GM12864 (cell line): ENCODE measurements at regions not wholly inside any gene's neighbourhood (a gene's known extent, or its start where the extent isn't known, plus 50 kb on each side); places are given as distances from the start of the nearest gene placed in this dataset.

Source experiments
- DNase-seq: peaks from one replicate; pipeline ENCODE4 v3.0.0-alpha.2; 2011; ENCODE audit warnings: low read depth
- H3K4me3 ChIP-seq: 2 replicates; pipeline ENCODE4 v1.5.1; 2011; ENCODE audit warnings: mild to moderate bottlenecking, low read depth, low read length, control low read depth
- CTCF ChIP-seq: IDR thresholded peaks from 2 replicates; pipeline ENCODE4 v1.5.1; 2011; ENCODE audit warnings: low read depth, mild to moderate bottlenecking, moderate library complexity, low read length, control low read depth, inconsistent platforms; ENCODE audit errors: missing control alignments

- no peak for DNase-seq
- no peak for TF ChIP-seq CTCF
- no peak overlapping the region for H3K4me3 ChIP-seq
These were observed 246.3 kb upstream of the CLEC14A start for GRCh38 chr14:38502239-38502638.

- TF ChIP-seq CTCF: no peak
These were observed 244.2 kb upstream of the CLEC14A start for GRCh38 chr14:38500125-38500524.

GRCh38 chr14:38496092-38496491 is 240.2 kb upstream of the CLEC14A start:
- no peak overlapping the region for H3K4me3 ChIP-seq
- no peak for TF ChIP-seq CTCF
- DNase-seq: no peak

More at GRCh38 chr14:38500125-38500524, 244.2 kb upstream of the CLEC14A start:
- H3K4me3 ChIP-seq: no peak overlapping the region
- DNase-seq: no peak

GRCh38 chr14:38490273-38490672 is 234.4 kb upstream of the CLEC14A start:
- TF ChIP-seq CTCF: no peak
- no peak overlapping the region for H3K4me3 ChIP-seq
- DNase-seq: no peak

- no peak overlapping the region for H3K4me3 ChIP-seq
- TF ChIP-seq CTCF: no peak
- no peak for DNase-seq
These were observed 229.1 kb upstream of the CLEC14A start for GRCh38 chr14:38485026-38485425.

GRCh38 chr14:38481952-38482678 is 226.2 kb upstream of the CLEC14A start:
- DNase-seq: no peak
- H3K4me3 ChIP-seq: no peak overlapping the region
- no peak for TF ChIP-seq CTCF

- H3K4me3 ChIP-seq: no peak overlapping the region
- no peak for TF ChIP-seq CTCF
- no peak for DNase-seq
These were observed 213.3 kb upstream of the CLEC14A start for GRCh38 chr14:38469156-38469555.
